Amniotic epithelial cell (primary cell): ENCODE measurements at regions not wholly inside any gene's neighbourhood (a gene's known extent, or its start where the extent isn't known, plus 50 kb on each side); places are given as distances from the start of the nearest gene placed in this dataset.

Source experiments
- DNase-seq: peaks from one replicate; pipeline ENCODE4 v3.0.0-alpha.2; 2010; ENCODE audit warnings: low read depth

- no peak for DNase-seq
Measured at GRCh38 chr1:232310541-232310940, 319.4 kb downstream of the SIPA1L2 start.

- no peak for DNase-seq
Measured at GRCh38 chr1:232308616-232309015, 321.3 kb downstream of the SIPA1L2 start.

- no peak for DNase-seq
Measured at GRCh38 chr1:232307296-232308017, 322.5 kb downstream of the SIPA1L2 start.

GRCh38 chr1:232306269-232306961 is 323.5 kb downstream of the SIPA1L2 start:
- DNase-seq: no peak

- no peak for DNase-seq
Measured at GRCh38 chr1:232305050-232305449, 324.9 kb downstream of the SIPA1L2 start.

GRCh38 chr1:232303222-232303620 is 326.7 kb downstream of the SIPA1L2 start:
- DNase-seq: no peak

- peak; percentile 12 for DNase-seq
Measured at GRCh38 chr1:232302376-232303221, 327.3 kb downstream of the SIPA1L2 start.

GRCh38 chr1:232301246-232301645 is 328.7 kb downstream of the SIPA1L2 start:
- no peak for DNase-seq

GRCh38 chr1:232300466-232300865 is 329.5 kb downstream of the SIPA1L2 start:
- no peak for DNase-seq

GRCh38 chr1:232296461-232296860 is 333.5 kb downstream of the SIPA1L2 start:
- DNase-seq: no peak

- DNase-seq: no peak
Measured at GRCh38 chr1:232293361-232293760, 336.6 kb downstream of the SIPA1L2 start.

- no peak for DNase-seq
Measured at GRCh38 chr1:232292818-232293217, 337.1 kb downstream of the SIPA1L2 start.

GRCh38 chr1:232292239-232292638 is 337.7 kb downstream of the SIPA1L2 start:
- DNase-seq: no peak

GRCh38 chr1:232291681-232292080 is 338.3 kb downstream of the SIPA1L2 start:
- DNase-seq: no peak

GRCh38 chr1:232291261-232291660 is 338.7 kb downstream of the SIPA1L2 start:
- DNase-seq: no peak

- DNase-seq: no peak
Measured at GRCh38 chr1:232290570-232290969, 339.4 kb downstream of the SIPA1L2 start.

GRCh38 chr1:232287676-232288569 is 342.0 kb downstream of the SIPA1L2 start:
- DNase-seq: no peak

GRCh38 chr1:232285138-232285537 is 344.8 kb downstream of the SIPA1L2 start:
- no peak for DNase-seq

- DNase-seq: no peak
Measured at GRCh38 chr1:232283864-232284263, 346.1 kb downstream of the SIPA1L2 start.

GRCh38 chr1:232282498-232282897 is 347.4 kb downstream of the SIPA1L2 start:
- no peak for DNase-seq

GRCh38 chr1:232280910-232281309 is 349.0 kb downstream of the SIPA1L2 start:
- no peak for DNase-seq
